MV-4-11 (cell line): ENCODE measurements at regions not wholly inside any gene's neighbourhood (a gene's known extent, or its start where the extent isn't known, plus 50 kb on each side); places are given as distances from the start of the nearest gene placed in this dataset.

Experiments used
- DNase-seq: peaks from one replicate; lab custom pipeline; 2025; lab: John Stamatoyannopoulos, UW

DNA sequence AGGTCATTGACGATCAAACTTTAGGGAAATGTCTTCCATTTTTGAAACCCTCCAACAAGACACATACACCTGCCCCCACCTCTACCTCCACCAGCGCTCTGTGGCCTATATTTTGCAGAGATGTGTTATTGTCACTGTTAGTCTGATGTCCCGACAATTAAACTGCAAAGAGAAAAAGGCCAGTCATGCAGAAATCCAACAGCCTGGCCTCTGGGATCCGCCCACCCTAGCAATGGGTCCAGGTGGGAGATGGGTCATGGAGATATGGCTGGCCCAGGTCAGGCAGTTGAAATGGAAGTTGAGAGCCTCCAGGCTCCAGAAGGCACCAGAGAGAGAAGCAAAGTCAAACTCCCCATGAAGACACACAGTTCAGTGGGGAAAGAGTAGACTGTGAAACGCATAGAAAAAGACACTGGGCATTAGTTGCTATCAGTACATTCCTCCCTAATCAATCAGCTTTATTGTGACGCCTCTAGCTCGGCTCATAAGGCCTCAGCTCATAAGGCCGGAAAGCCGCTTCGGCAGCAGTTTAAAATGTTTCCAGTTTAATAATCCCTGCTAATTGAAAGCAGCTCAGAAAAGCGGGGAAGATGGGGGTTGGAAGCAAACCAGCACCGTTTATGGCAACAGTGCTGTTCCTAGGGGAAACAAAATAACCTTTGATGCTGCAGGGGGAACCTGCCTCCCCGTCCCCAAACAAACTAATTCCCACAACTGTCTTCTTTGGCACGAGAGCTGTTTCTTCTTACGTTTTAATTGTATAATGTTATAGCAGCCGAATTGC, 239.7 kb upstream of the ZNF507 start:
- no peak for DNase-seq

DNA sequence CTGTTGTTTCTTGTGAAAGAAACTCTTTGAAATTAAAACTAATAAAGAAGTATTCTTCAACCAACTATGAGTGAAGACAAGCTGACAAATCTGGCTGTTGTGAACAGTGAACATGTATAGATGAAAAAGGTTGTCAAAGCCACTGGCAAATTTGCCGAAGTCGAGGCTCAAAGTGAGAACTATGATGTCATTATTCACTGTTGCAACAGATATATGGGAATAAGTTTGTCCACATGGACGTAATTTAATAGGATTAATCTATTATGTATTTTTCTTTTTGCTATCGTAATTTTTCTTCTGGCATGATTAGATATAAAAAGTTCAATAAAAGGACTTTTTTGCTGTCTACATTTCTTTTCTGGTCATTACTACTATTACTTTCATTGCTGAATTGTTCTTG, 223.2 kb upstream of the ZNF507 start:
- DNase-seq = no peak

DNA sequence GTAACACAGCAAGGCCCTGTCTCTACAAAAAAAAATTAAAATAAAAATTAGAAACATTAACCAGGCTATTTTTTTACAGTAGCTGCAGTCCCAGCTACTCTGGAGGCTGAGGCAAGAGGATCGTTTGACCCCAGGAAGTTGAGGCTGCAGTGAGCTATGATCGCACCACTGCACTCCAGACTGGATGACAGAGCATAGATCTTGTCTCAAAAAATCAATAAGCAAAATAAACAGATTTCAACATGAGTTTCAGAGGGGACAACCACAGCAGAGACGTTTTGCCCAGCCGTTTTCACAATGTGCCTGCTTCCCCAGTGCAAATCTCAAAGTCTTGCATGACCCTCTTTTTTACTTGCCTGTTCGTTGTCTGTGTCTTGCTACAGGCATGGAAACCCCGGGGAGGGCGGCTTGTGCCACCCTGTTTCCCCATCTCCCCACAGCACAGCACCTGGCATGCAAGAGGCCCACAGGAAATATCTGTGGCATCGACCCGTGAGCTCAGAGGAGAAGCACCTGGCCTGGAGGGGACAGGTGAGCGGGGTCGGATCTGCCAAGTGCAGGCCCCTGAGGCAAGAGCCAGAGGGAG, 222.0 kb upstream of the ZNF507 start:
- no peak for DNase-seq

DNA sequence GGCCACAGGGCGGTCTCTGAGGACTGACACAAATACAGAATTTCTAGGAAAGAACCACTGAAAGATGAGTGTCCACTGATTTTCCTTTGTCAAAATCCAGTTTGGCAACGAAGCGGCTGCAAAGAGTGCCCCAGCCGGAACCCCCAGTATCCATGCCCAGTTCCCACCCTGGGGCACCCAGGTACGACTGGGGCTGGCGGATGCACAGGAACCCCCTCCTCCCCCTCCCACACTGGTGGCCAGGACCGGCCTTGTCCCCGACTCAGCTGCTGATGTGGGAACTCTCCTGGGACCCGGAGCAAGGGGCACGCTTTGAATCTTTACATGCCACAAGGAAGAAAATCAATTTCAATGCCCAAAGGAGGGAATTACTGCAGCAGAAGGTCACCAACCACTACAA, 220.8 kb upstream of the ZNF507 start:
- DNase-seq = no peak

DNA sequence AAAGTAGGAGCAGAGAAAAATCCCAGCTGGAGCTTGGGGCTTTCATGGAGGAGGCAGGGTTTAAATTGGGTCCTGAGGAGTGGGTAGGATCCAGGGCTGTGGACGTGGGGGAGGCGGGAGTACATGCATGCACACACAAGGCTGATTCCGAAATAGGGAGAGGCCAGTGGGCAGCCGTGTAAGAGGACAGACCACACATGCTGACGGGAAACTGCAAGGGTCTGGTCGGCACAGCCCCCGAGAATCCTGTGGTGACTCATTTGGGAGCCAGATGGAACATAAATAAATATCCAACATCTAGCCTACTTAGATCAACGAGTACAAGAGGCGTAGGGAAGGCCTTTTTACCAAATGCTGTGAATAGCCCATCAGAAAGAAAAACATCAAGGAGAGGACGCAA, 216.3 kb upstream of the ZNF507 start:
- DNase-seq = no peak

DNA sequence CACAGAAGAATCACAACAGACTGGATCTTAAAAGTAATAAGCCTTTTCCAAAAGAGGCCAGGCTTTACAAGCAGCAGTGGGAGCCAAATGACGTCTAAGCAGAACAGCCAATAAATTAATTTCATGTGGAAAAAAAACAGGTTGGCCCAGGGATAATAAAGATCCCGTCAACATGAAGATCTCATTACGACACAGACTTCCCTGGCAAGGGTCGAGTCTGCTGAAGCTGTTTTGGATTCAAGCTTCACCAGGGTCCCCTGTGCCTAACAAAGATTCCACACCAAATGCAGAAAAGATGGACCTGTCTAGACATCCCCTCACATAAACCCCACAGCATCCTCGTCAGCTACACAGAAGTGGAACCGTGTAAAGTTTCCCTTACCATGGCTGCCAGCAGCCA, 215.1 kb upstream of the ZNF507 start:
- DNase-seq = no peak

DNA sequence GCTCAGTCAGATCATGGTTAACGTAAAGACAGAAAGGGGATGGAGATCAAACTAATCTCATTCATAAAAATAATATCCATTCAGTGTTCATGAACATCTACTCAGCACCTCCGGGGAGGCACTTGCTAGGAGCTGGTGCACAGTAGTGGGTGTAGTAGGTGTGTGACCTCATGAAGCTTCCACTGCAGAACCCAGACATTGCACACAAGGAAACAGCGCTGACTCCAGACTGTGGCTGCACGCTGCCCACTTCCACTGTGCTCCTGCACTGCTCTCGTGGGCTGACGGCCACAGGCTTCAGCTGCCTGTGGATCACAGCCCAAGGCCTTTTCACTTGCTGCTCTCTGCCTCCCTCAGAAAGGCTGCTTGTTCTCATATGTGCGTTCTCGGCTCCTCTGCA, 214.4 kb upstream of the ZNF507 start:
- no peak for DNase-seq

DNA sequence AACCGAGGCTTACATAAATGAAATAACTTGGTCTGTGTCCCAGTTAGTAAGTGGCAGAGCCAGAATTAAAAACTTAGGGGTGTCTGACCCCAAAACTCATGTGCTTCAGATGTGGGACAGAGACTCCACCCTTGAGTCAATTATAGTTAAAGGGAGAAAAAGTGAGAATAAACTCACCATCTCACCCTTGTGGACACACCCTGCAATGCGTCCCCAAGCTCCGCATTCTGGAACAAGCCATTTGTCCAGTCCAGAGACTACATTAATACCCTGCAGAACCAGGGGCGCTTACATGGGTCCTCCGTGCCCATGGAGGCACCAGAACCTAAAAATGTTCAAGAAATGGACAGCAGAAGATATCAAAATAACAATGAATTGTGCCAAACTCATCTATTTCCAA, 207.0 kb upstream of the ZNF507 start:
- DNase-seq = no peak

DNA sequence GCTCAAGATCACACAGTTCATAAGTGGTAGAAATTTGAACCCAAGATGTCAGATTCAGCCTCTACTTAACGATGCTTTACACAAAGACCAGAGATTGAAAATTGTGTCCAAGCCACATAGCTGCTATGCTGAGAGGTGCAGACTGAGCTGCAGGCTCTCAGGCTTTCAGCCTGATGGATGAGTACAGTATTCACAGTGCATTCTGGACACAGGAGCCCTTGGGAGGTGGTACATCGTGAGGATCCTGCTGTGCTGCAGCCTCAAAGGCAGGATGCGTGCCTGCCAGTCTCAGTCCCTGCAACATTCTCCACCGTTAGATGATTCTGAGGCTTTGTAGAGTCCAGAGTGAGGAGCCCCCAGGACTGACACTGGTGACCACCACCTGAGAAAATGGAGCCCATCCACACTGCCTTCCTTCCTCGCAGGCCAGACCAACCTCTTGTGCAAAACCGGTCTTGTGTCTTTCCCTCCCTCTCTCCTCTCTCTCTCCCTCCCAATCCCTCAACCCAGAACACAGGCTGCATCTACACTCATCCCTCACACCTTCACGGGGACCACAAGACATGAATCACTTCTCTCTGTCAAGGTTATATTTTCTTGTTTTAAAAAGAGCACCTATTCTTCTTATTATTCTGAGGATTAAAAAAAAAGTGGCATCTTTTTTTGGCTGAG, 203.4 kb upstream of the ZNF507 start:
- DNase-seq = no peak

DNA sequence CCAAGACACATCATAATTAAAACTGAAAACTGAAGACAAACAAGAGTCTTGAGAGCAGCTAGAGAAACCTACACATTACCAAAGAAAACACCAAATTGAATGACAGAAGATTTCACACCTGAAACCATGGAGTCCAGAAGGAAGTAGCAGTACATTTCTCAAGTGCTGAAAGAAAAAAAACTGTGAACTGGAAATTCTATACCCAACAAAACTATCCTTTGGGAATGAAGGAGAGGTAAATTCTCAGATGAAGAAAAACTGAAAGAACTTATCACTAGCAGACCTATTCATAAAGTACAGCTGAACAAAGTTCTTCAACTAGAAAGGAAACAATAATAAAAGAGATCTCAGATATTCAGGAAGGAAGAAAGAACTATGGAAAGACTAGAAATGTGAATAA, 198.7 kb upstream of the ZNF507 start:
- DNase-seq = no peak

DNA sequence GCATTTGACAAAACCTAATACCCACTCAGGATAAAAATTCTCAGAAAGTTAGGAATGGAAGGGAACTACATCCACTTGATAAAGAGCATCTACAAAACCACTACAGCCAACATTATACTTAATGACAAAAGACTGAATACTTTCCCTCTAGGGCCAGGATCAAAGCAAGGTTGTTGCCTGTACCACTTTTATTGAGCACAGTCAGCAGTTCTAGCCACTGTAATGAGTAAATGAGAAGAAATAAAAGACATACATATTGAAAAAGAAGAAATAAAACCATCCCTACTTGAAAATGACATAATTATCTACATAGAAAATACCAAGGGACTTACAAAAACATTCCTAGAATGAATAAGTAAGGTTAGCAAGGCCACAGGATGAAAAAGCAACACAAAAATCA, 194.8 kb upstream of the ZNF507 start:
- DNase-seq = no peak

DNA sequence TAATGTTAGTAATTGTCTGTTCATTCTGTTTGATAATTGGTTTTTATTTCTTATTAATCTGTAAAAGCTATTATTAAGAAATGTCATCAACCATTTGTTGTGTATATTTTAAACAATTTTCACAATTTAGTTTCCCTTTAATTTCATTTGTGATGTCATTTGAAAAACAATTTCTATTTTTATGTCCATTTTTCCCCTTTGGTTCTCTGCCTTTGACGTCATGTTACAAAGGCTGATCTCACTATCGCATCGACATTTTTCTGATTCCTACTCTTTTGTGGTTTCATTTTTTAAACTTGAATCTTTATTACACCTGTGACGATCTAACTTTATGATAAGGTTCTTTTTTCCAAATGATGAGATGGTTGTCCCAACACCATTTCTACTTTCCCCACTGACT, 191.0 kb upstream of the ZNF507 start:
- no peak for DNase-seq

DNA sequence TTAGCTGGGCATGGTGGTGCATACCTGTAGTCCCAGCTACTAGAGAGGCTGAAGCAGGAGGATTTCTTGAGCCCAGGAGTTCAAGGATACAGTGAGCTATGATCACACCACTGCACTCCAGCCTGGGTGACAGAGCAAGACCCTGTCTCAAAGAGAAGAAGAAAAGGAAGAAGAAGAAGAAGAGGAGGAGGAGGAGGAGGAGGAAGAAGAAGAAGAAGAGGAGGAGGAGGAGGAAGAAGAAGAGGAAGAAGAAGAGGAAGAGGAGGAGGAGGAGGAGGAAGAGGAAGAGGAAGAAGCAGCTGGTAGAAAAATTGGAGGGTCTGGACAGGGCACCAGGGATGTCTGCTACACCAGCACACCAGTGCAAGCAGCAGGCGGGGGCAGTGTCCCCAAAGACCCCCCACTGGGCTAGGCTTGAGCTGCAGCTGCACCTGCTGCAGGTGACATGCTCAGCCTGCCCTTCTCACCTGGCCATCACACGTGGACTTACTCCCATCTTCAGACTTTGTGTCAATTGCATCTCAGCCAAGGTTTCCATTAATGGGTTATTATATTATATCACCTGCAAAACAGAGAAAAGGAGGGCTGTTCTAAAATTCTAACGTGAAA, 180.9 kb upstream of the ZNF507 start:
- no peak for DNase-seq

DNA sequence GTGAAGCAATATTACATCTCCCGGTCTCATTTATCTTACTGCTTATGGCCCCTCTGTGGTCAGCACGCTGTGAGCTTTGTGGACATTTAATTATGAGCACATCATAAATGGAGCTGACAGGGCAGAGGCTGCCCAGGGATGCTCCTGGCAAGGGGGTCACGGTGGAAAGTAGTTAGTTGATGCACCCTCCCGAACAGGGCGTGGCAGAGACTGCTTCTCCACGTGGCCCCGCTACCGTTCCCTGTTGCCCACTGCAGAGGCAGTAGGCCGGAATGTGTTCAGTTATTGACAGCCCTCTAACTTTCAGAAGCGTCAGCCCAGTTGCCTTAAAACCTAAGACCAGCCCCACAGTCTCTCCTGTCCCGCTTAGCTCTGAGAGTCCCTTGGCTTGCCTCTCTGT, 180.3 kb upstream of the ZNF507 start:
- DNase-seq = no peak

DNA sequence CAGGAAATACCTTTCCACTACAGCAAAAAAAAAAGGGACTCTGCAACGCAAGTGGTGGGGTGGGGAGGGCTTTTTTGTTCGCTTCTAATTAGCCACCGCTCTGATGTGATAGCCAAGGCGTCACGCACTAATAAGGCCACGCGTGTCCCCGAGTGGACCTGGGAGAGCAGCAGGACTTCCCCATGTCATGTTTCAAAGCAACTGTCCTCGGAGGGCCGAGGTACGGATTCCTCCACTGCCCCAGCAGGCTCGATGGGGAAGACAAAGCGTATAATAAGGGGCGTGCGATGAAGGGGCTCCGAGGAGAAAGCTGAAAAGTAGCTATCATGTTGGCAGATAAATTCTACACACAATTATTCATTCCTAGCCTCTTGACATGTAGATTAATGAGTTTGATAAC, 179.7 kb upstream of the ZNF507 start:
- no peak for DNase-seq

DNA sequence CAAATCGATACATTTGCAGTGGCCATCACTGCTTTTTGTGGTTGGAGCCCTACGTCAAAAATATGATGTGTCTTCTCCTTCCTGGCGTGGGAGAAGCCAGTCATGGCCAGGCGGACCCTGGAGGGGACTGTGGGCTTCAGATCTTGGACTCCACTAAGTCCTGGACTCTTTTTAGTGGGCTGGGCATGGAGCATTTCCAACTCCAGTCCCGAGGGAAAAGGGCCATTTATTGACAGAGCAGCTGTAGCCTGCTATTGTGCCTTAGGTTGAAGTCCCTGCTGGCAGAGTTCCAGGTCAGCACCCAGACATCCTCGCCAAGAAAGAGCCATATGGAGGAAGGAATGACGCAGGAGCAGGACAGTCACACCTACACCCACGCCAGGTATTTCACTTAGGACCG, 179.2 kb upstream of the ZNF507 start:
- no peak for DNase-seq

DNA sequence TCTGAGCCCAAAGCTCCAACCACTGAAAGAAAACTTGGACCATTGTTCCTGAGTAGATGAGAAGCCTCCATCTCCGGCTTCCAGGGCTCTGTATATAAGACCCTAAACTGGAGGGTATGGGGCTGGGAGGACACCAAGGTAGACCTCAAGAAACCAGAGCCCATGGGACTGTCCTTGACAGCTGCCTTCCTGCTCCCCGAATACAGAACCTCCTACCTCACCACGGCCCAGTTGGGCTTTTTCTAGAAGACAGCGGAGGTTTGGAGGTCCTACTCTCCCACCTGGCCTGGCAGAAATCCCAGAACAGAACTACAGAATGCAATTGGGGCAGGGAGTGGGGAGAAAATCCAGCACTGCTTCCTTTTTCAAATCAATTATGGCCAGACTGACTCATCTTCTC, 177.3 kb upstream of the ZNF507 start:
- no peak for DNase-seq

DNA sequence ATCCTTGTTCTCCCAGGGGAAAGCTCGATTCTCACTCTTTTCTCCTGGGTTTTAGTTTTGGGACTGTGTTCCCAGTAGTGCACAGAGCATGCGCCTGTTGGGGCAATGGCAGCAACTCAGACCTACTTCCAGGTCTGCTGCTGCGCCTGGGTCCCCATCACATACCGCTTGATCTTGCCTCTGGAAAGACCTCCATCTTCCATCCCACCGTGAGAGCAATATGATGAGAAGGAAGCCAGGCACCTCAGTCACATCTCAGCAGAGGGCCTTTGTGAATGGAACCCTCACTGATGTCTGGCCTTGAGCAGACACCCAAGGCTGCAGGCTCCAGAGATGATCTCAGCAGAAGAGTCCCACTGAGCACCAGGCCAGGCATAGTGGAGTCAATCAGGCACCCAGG, 176.8 kb upstream of the ZNF507 start:
- DNase-seq = no peak

DNA sequence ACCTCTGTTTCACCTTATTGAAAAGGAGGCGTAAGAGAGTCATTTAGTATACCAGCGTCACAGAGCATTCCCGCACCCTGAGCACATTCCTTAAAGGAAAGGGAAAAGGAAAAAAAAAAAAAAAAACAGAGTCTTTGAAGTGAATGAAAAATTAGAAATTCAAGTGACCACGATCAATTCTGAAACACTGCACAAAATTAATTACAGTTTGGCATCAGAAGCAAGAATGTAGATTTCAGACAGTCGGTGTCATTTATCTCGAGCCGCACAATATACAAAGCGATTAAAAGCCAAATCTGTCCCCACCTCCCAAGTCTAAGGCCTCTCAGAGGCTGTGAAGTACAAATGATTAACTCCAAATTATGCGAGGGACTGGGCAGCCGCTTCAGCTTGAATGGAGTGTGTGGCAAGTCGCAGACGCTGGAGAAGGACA, 173.7 kb upstream of the ZNF507 start:
- no peak for DNase-seq

DNA sequence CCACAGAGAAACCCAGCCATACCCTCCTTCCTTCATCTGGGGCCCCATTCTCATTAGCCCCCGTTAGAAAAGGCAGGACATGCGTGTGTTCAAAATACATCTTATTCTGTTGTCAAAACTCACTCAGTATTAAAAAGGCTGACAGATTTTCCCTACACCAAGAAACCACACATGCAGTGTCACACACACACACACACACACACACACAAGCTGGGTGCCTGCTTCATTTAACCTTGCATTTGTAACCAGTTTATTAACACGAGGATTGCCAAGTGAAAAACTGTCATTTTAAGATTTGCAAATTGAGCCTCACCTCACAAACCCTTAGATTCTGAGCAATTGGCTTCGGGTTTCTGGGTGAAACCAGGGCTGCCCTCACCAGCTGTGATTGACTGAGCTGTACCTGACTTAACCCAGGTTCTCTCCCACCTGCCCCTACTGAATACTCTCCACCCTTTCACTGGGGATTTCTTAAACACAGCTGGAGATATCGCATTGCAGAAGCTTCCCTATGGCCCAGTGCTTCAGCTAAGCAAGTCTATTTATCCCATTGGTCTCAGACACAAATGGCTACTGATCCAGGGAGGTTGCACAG, 172.7 kb upstream of the ZNF507 start:
- no peak for DNase-seq

DNA sequence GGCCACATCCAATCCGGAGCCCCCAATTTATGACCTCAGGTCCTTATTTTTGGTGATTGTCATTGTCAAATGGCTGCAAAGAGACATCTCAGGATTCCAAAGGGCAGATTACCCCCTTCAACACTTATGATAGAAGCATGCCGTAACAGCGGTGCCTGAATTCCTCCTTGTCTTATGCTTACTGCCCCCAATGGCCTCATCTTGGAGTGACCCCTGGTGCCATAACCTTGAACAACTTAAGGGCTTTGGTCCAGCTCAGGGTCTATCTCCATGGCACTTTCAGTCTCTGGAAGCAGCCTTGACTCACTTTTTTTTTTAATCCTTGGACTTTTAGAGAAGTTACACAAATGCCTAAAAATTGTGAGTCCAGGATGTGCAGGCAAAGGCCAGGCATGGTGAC, 171.6 kb upstream of the ZNF507 start:
- no peak for DNase-seq

DNA sequence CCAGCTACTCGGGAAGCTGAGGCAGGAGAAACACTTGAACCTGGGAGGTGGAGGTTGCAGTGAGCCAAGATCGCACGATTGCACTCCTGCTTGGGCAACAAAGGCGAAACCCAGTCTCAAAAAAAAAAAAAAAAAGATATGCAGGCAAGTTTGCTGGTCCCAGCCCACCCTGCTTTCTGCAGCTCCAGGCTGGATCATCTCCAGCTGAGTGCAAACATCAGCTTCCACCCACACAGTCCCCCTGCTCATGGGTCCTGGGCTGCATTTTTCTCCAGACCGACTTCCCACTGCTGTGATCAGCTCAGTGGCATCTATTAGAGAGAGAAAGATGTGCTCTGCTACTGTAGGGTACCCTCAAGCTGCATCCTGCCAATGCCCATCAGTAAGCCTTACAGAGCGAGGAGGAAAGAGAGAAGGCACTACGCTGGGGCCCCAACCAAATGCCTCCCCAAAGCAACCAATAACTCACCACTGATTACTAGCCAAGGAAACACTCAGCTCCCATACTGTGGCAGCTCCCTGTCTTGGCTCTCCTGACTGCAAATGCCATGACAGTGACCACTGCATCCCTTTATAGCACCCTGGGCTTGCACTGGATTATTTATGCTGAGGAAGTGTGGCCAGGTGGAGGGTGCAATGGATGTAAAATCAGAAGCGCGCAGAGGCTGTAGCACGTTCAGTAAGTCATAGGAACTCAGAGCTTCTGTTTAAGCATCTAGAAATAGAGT, 170.9 kb upstream of the ZNF507 start:
- DNase-seq = no peak
